Small intestine (tissue), 7 donors: ENCODE measurements at regions not wholly inside any gene's neighbourhood (a gene's known extent, or its start where the extent isn't known, plus 50 kb on each side); places are given as distances from the start of the nearest gene placed in this dataset.

ENCODE experiments used
- DNase-seq, 2 donors: peaks; one replicate each; pipeline versions ENCODE4 v3.0.0 to v3.0.0-alpha.2; 2013
- FAIRE-seq: peaks from 2 replicates; lab custom pipeline; 2012; peaks lifted over from hg19 to GRCh38; lab: Jason Lieb, UNC
- H3K27ac ChIP-seq, 3 donors: one replicate each; pipeline ENCODE4 v1.5.1; 2013; ENCODE audit warnings: low read length in 2 of 3, mild to moderate bottlenecking in 2 of 3, control low read depth in 1 of 3, inconsistent platforms in 1 of 3, low read depth in 1 of 3, moderate library complexity in 1 of 3
- H3K27me3 ChIP-seq, 3 donors: one replicate each; pipeline ENCODE4 v1.6.1; 2013; ENCODE audit warnings: low read length in 3 of 3, inconsistent platforms in 1 of 3; ENCODE audit not compliant: control insufficient read depth in 3 of 3, insufficient read depth in 3 of 3
- H3K36me3 ChIP-seq, 3 donors: one replicate each; pipeline ENCODE4 v1.6.1; 2013; ENCODE audit warnings: low read length in 3 of 3, inconsistent platforms in 1 of 3, low read depth in 1 of 3, mild to moderate bottlenecking in 1 of 3, moderate library complexity in 1 of 3; ENCODE audit not compliant: control insufficient read depth in 3 of 3, insufficient read depth in 2 of 3
- H3K4me1 ChIP-seq, 3 donors: one replicate each; pipeline ENCODE4 v1.6.1; 2013; ENCODE audit warnings: low read length in 2 of 3, inconsistent platforms in 1 of 3, low read depth in 1 of 3, mild to moderate bottlenecking in 1 of 3, moderate library complexity in 1 of 3; ENCODE audit not compliant: control insufficient read depth in 3 of 3, insufficient read depth in 2 of 3
- H3K4me3 ChIP-seq, 3 donors: one replicate each; pipeline ENCODE4 v1.5.1; 2013; ENCODE audit warnings: low read length in 3 of 3, control low read depth in 1 of 3, inconsistent platforms in 1 of 3, low read depth in 1 of 3, mild to moderate bottlenecking in 1 of 3, moderate library complexity in 1 of 3
- H3K9me3 ChIP-seq, 2 donors: one replicate each; pipeline ENCODE4 v1.6.1; 2013; ENCODE audit warnings: low read depth in 1 of 2, low read length in 1 of 2; ENCODE audit not compliant: control insufficient read depth in 2 of 2, insufficient read depth in 1 of 2
- WGBS, 3 donors: extraction: QIAGEN DNeasy Blood & Tissue Kit; methylation state at CpG; one replicate each; pipeline ENCODE4 v1.1.7; 2013; 5-methylcytosine and 5-hydroxymethylcytosine counted together
- donor health status: healthy with polysubstance abuse.
- donor health status: control.
- donor health status: control.
- donor health status: Bipolar disorder and iron deficiency.
- donor health status: healthy.

GRCh38 chr5:126234563-126235195 lies 188.5 kb upstream of the GRAMD2B start:
- DNase-seq, result peak; percentile 6 to 23
- no peak for FAIRE-seq
- peaks cover 0 to 4% of the 10 kb centered on the region in 2 donors for H3K9me3 ChIP-seq
- no peaks in the 10 kb centered on the region for H3K4me1 ChIP-seq
- WGBS, 3 donors, result 16 to 40% (median 20%) methylated on average over 7 of the region's 7 CpGs
- no peak overlapping the region for H3K4me3 ChIP-seq
- no peaks in the 10 kb centered on the region for H3K27me3 ChIP-seq
- H3K36me3 ChIP-seq, result no peaks in the 10 kb centered on the region
- no peak overlapping the region for H3K27ac ChIP-seq

DNA sequence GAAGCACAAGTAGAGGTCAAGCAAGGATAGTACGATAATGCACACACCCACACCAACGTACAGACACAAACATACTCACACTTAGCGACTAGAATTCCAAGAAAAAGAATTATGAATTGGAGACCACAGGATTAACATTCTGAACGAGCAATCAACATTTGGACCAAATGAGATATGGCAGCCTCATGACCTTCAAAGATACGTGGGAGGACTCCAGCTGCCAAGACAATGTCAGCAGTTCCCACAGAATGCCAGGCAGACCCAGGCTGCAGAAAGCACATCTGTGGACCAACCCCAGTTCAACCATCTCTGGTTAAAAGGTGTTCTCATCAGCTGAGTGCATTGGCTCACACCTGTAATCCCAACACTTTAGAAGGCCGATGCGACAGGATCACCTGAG lies 187.6 kb upstream of the GRAMD2B start:
- no peaks in the 10 kb centered on the region for H3K4me1 ChIP-seq
- H3K27me3 ChIP-seq, result no peaks in the 10 kb centered on the region
- no peaks in the 10 kb centered on the region for H3K36me3 ChIP-seq
- no peak for DNase-seq
- 81 to 84% (median 83%) methylated on average over 7 of the region's 7 CpGs for whole genome bisulfite sequencing, 3 donors
- no peak for FAIRE-seq
- H3K4me3 ChIP-seq, result no peak overlapping the region
- H3K27ac ChIP-seq, result no peak overlapping the region
- no peaks in the 10 kb centered on the region for H3K9me3 ChIP-seq

GRCh38 chr5:126236994-126237393 lies 186.2 kb upstream of the GRAMD2B start:
- DNase-seq, result no peak
- Histone ChIP-seq H3K36me3 (no peaks in the 10 kb centered on the region), H3K27ac (no peak overlapping the region), H3K9me3 (no peaks in the 10 kb centered on the region), H3K4me3 (no peak overlapping the region), H3K27me3 (no peaks in the 10 kb centered on the region), H3K4me1 (no peaks in the 10 kb centered on the region)
- FAIRE-seq, result no peak
- WGBS, 3 donors, result 88 to 92% (median 90%) methylated on average over 2 of the region's 2 CpGs

DNA sequence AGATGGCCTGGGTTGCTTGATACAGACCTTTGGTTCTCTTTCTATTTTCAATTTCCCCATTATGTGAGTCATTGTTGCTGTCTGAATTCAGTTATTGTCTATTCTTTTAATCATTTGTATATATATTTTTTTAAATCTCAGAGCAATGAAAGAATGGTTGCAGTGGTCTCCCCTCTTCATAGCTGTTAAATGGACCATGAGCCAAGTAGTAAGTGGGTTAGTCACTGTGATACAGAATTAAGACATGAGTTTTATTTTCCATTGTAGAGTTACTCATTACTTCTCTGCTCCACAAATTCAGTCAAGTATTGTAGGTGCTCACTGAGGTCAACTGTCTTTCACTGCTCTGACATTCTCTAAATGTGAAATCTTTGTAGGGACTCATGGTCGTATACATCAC lies 174.6 kb upstream of the GRAMD2B start:
- H3K9me3 ChIP-seq, result no peaks in the 10 kb centered on the region
- no peak overlapping the region for H3K27ac ChIP-seq
- DNase-seq, result no peak
- H3K4me3 ChIP-seq, result no peak overlapping the region
- no peaks in the 10 kb centered on the region for H3K36me3 ChIP-seq
- no peak for FAIRE-seq
- no peaks in the 10 kb centered on the region for H3K4me1 ChIP-seq
- no peaks in the 10 kb centered on the region for H3K27me3 ChIP-seq
- WGBS, 3 donors, result 78 to 82% (median 79%) methylated on average over 1 of the region's 1 CpG

- WGBS, 3 donors, result 93 to 98% (median 95%) methylated on average over 3 of the region's 3 CpGs
- FAIRE-seq, result no peak
- no peak for DNase-seq
- H3K27ac ChIP-seq, result no peak overlapping the region
- H3K9me3 ChIP-seq, result no peaks in the 10 kb centered on the region
- H3K27me3 ChIP-seq, result no peaks in the 10 kb centered on the region
- no peaks in the 10 kb centered on the region for H3K36me3 ChIP-seq
- no peaks in the 10 kb centered on the region for H3K4me1 ChIP-seq
- no peak overlapping the region for H3K4me3 ChIP-seq
Observed at GRCh38 chr5:126251024-126251423, 172.2 kb upstream of the GRAMD2B start.

DNA sequence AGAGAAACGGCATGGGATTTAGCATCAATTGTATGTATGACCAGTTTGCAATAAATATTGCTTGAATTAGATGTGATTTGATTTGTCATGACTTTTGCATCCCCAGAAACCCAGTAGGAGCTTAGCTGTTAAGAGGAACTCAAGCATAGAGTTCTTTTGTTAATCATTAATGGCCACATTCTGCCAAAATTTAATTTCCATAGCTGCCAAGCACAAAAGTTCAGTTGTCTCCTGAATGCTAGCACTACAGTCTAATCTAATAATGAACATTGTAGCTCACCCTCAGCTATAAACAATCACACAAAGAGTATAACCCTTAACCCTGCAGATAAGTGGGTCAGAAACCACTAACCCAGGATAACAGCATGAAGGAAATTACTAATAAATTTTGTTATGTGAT lies 169.8 kb upstream of the GRAMD2B start:
- 14 to 53% (median 28%) methylated on average over 1 of the region's 1 CpG for WGBS, 3 donors
- Histone ChIP-seq H3K36me3 (no peaks in the 10 kb centered on the region), H3K27me3 (no peaks in the 10 kb centered on the region), H3K27ac (no peak overlapping the region), H3K4me1 (no peaks in the 10 kb centered on the region), H3K9me3 (peaks cover 0 to 9% of the 10 kb centered on the region in 2 donors), H3K4me3 (no peak overlapping the region)
- DNase-seq (peak in 1 of 2 donors; percentile 52), FAIRE-seq (no peak)

DNA sequence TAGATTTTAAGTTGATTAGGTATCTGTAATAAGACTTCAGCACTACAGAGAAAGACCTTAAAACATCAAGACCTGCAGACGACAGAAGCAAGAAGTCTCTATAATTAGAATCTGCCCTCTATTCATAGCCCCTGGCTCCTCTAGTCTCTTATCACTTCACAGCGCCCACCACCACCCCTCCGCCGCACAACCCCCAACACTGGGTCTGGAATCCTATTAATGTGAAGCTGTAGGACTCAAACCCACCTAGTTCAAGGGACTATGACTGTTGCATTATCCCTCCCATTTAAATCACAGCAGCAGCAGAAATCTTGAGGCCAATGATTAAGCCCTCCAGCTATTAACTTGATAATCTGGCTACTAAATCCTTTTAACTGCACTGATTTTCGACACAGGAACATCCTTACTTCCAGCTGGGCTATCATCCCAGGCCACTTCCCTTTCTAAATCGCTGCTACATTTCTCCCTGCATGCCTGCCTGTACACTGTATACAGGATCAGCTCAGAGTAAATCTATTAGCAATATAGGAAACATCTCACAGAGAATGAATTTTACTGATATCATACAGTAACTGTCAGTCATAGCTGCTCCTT lies 159.5 kb upstream of the GRAMD2B start:
- FAIRE-seq (no peak), DNase-seq (no peak)
- H3K9me3 ChIP-seq, result peaks cover 0 to 2% of the 10 kb centered on the region in 2 donors
- H3K27ac ChIP-seq, result no peak overlapping the region
- 72 to 82% (median 74%) methylated on average over 6 of the region's 6 CpGs for WGBS, 3 donors
- H3K4me1 ChIP-seq, result no peaks in the 10 kb centered on the region
- H3K36me3 ChIP-seq, result no peaks in the 10 kb centered on the region
- H3K27me3 ChIP-seq, result no peaks in the 10 kb centered on the region
- H3K4me3 ChIP-seq, result no peak overlapping the region

GRCh38 chr5:126265917-126266316 lies 157.3 kb upstream of the GRAMD2B start:
- FAIRE-seq, result no peak
- no peak for DNase-seq
- no peaks in the 10 kb centered on the region for H3K9me3 ChIP-seq
- H3K27me3 ChIP-seq, result no peaks in the 10 kb centered on the region
- H3K27ac ChIP-seq, result no peak overlapping the region
- no peaks in the 10 kb centered on the region for H3K36me3 ChIP-seq
- 64 to 70% (median 67%) methylated on average over 4 of the region's 4 CpGs for WGBS, 3 donors
- H3K4me1 ChIP-seq, result no peaks in the 10 kb centered on the region
- no peak overlapping the region for H3K4me3 ChIP-seq

GRCh38 chr5:126267438-126267837 lies 155.8 kb upstream of the GRAMD2B start:
- Histone ChIP-seq H3K4me1 (no peaks in the 10 kb centered on the region), H3K9me3 (no peaks in the 10 kb centered on the region), H3K36me3 (no peaks in the 10 kb centered on the region), H3K27ac (no peak overlapping the region), H3K27me3 (no peaks in the 10 kb centered on the region), H3K4me3 (no peak overlapping the region)
- FAIRE-seq (no peak), DNase-seq (peak; percentile 42 to 84)
- WGBS, 3 donors, result 8 to 57% (median 36%) methylated on average over 4 of the region's 4 CpGs
